ENCODE measurements at regions not wholly inside any gene's neighbourhood (a gene's known extent, or its start where the extent isn't known, plus 50 kb on each side); places are given as distances from the start of the nearest gene placed in this dataset.

DNA sequence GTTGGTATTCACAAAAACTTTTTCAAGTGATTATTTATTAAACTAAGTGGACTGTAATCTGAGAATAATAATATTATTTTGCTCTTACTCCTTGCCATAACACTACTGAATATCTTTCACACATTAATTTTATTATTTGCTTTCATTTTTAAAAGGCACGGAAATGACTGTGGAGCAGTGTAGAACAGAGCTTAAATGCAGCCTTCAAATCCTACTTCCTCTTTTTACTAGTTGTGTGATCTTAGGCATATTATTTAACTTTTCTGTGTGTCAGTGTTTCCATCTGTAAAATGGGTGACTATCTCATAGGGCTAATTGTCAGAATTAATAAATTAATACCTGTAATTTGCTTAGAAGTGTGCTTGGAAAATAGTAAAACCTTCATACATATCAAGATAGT is 55.5 kb upstream of the SLC8A1 start:
- Histone ChIP-seq H4K20me1 (ENCODE audit: low read depth) (no peaks in the 10 kb centered on the region), H3K4me1 (peaks cover 4% of the 10 kb centered on the region), H3K4me2 (no peak overlapping the region), H2AFZ (replicated peaks) (no peak overlapping the region), H3K27ac (no peak overlapping the region), H3K4me3 (no peak overlapping the region), H3K9me3 (ENCODE audit: low read depth) (no peaks in the 10 kb centered on the region), H3F3A (ENCODE audit: low read depth) (no peaks in the 10 kb centered on the region), H3K27me3 (no peaks in the 10 kb centered on the region), H3K9ac (no peak overlapping the region), H3K36me3 (no peaks in the 10 kb centered on the region), H3K79me2 (ENCODE audit: low read depth) (no peaks in the 10 kb centered on the region)
- H3K9me3 Mint-ChIP-seq, result no peaks in the 10 kb centered on the region
- no peaks in the 10 kb centered on the region for H3K4me1 Mint-ChIP-seq
- TF ChIP-seq EZH2phosphoT487 (IDR thresholded peaks at IDR 0.05), result no peak
- TF ChIP-seq, protein P1, sequence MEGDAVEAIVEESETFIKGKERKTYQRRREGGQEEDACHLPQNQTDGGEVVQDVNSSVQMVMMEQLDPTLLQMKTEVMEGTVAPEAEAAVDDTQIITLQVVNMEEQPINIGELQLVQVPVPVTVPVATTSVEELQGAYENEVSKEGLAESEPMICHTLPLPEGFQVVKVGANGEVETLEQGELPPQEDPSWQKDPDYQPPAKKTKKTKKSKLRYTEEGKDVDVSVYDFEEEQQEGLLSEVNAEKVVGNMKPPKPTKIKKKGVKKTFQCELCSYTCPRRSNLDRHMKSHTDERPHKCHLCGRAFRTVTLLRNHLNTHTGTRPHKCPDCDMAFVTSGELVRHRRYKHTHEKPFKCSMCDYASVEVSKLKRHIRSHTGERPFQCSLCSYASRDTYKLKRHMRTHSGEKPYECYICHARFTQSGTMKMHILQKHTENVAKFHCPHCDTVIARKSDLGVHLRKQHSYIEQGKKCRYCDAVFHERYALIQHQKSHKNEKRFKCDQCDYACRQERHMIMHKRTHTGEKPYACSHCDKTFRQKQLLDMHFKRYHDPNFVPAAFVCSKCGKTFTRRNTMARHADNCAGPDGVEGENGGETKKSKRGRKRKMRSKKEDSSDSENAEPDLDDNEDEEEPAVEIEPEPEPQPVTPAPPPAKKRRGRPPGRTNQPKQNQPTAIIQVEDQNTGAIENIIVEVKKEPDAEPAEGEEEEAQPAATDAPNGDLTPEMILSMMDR (IDR thresholded peaks at IDR 0.05), result no peak
- TF ChIP-seq EZH2 (IDR thresholded peaks at IDR 0.05), result no peak
- no peak overlapping the region for H3K27ac Mint-ChIP-seq
- H3K36me3 Mint-ChIP-seq, result no peaks in the 10 kb centered on the region
- no peak for DNase-seq (ENCODE audit: low spot score)
- H3K4me3 Mint-ChIP-seq, result no peak overlapping the region
- no peaks in the 10 kb centered on the region for H3K27me3 Mint-ChIP-seq (ENCODE audit: insufficient read depth, low read depth)

DNA sequence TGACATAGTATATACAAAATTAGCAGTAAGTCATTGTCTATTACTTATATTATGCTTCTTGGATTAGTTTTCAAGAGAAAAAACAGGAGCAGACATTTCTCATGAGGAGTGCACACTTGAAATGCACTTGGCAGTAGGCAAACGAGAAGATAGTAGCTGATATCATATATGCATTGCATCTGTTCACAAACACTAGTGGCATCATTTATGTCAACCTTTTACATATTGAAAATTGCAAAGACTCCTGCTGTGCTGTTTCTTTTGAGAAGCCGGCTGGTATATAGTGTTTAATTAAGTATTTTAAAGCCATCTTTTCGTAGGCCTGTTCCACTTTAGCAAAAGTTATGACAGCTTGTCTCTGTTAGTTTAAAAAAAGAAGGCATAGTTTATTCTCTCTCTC is 58.4 kb upstream of the SLC8A1 start:
- Histone ChIP-seq H3K36me3 (no peaks in the 10 kb centered on the region), H3K9me3 (ENCODE audit: low read depth) (no peaks in the 10 kb centered on the region), H3K27ac (no peak overlapping the region), H3K4me3 (no peak overlapping the region), H3K9ac (no peak overlapping the region), H2AFZ (replicated peaks) (no peak overlapping the region), H4K20me1 (ENCODE audit: low read depth) (no peaks in the 10 kb centered on the region), H3K4me1 (peaks cover 4% of the 10 kb centered on the region), H3F3A (ENCODE audit: low read depth) (no peaks in the 10 kb centered on the region), H3K79me2 (ENCODE audit: low read depth) (no peaks in the 10 kb centered on the region), H3K27me3 (no peaks in the 10 kb centered on the region), H3K4me2 (no peak overlapping the region)
- Mint-ChIP-seq H3K4me3 (no peak overlapping the region), H3K4me1 (no peaks in the 10 kb centered on the region), H3K36me3 (no peaks in the 10 kb centered on the region), H3K27me3 (ENCODE audit: insufficient read depth, low read depth) (no peaks in the 10 kb centered on the region), H3K27ac (no peak overlapping the region), H3K9me3 (no peaks in the 10 kb centered on the region)
- DNase-seq (ENCODE audit: low spot score), result no peak
- TF ChIP-seq, protein P1 (IDR thresholded peaks at IDR 0.05), result no peak
- no peak for TF ChIP-seq EZH2phosphoT487 (IDR thresholded peaks at IDR 0.05)
- no peak for TF ChIP-seq EZH2 (IDR thresholded peaks at IDR 0.05)

DNA sequence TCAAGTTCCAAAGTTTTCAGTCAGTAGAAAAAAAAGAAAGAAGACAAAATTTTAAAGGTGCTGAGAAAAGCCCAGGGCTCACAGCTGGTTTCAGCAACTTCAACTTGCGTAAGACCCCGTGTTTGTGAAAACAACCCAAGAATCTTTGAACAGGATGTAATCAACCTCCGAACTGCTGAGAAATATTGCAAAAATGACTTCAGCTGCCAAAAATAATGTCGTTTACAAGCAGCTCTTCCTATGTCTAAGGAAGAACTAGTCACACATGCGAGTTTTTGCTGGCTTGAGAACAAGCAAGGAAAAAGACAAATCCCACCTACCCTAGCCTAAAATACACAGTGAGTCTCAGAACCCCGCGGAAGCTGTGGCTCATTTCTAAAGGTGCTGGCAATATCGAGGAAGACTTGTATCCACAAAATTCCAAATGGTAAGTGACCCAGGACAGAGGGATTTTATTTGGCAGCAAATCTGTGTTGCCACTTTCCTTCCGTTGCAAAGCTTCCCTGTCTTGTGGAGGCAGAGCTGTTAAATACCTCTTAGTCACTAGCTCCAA is 59.8 kb upstream of the SLC8A1 start:
- no peak overlapping the region for H3K27ac Mint-ChIP-seq
- no peak overlapping the region for H3K9ac ChIP-seq

More for the DNA sequence above, 59.8 kb upstream of the SLC8A1 start:
- no peaks in the 10 kb centered on the region for H3K9me3 Mint-ChIP-seq
- Histone ChIP-seq H3K79me2 (ENCODE audit: low read depth) (no peaks in the 10 kb centered on the region), H3K27me3 (no peaks in the 10 kb centered on the region), H3F3A (ENCODE audit: low read depth) (no peaks in the 10 kb centered on the region), H3K4me3 (no peak overlapping the region), H3K9me3 (ENCODE audit: low read depth) (no peaks in the 10 kb centered on the region), H4K20me1 (ENCODE audit: low read depth) (no peaks in the 10 kb centered on the region), H3K4me1 (peaks cover 4% of the 10 kb centered on the region), H3K27ac (no peak overlapping the region), H3K36me3 (no peaks in the 10 kb centered on the region), H2AFZ (replicated peaks) (peak overlapping the region; percentile 64), H3K4me2 (no peak overlapping the region)
- TF ChIP-seq, protein P1 (IDR thresholded peaks at IDR 0.05), result no peak
- TF ChIP-seq EZH2phosphoT487 (IDR thresholded peaks at IDR 0.05), result no peak
- no peak for TF ChIP-seq EZH2 (IDR thresholded peaks at IDR 0.05)
- H3K4me3 Mint-ChIP-seq, result no peak overlapping the region
- no peaks in the 10 kb centered on the region for H3K27me3 Mint-ChIP-seq (ENCODE audit: insufficient read depth, low read depth)
- H3K36me3 Mint-ChIP-seq, result no peaks in the 10 kb centered on the region
- H3K4me1 Mint-ChIP-seq, result no peaks in the 10 kb centered on the region
- no peak for DNase-seq (ENCODE audit: low spot score)

Data from neural progenitor cell (in vitro differentiated cells).